CD8-positive, alpha-beta memory T cell (primary cell): ENCODE measurements at regions not wholly inside any gene's neighbourhood (a gene's known extent, or its start where the extent isn't known, plus 50 kb on each side); places are given as distances from the start of the nearest gene placed in this dataset.

Experiments
- CTCF ChIA-PET: fragments of 350-600 bp; sonication (Branson Sonifier 250); formaldehyde crosslinking; loops from one replicate; lab custom pipeline; 2021; ENCODE audit warnings: antibody characterized with exemption; lab: Charles Lee
- POLR2A ChIA-PET: fragments of 350-600 bp; sonication (Branson Sonifier 250); formaldehyde crosslinking; loops from one replicate; lab custom pipeline; 2021; ENCODE audit warnings: antibody characterized with exemption; lab: Charles Lee
- DNase-seq, 5 donors: peaks; one replicate each; pipeline versions ENCODE4 v3.0.0 to v3.0.0-alpha.2; 2020 to 2022; ENCODE audit warnings: mixed read lengths in 1 of 5
- H3K27ac ChIP-seq: one replicate; pipeline ENCODE4 v1.7.0; 2013; ENCODE audit warnings: low read depth, mild to moderate bottlenecking, low read length, moderate library complexity
- H3K27me3 ChIP-seq: 2 replicates; pipeline ENCODE4 v1.7.0; 2013; ENCODE audit warnings: low read length, mild to moderate bottlenecking; ENCODE audit not compliant: insufficient read depth, poor library complexity, severe bottlenecking
- H3K36me3 ChIP-seq: 2 replicates; pipeline ENCODE4 v1.7.0; 2013; ENCODE audit warnings: mild to moderate bottlenecking, low read length, moderate library complexity; ENCODE audit not compliant: insufficient read depth
- H3K4me1 ChIP-seq: 2 replicates; pipeline ENCODE4 v1.7.0; 2013; ENCODE audit warnings: mild to moderate bottlenecking, low read length, moderate library complexity; ENCODE audit not compliant: insufficient read depth
- H3K4me3 ChIP-seq: 2 replicates; pipeline ENCODE4 v1.7.0; 2013; ENCODE audit warnings: mild to moderate bottlenecking, low read length
- H3K9me3 ChIP-seq: 2 replicates; pipeline ENCODE4 v1.7.0; 2013; ENCODE audit warnings: mild to moderate bottlenecking, low read length
- H3K27ac Mint-ChIP-seq, 8 donors: one replicate each; pipeline ENCODE4 v1.8.0; 2020 to 2021; ENCODE audit warnings: mixed read lengths in 8 of 8, mild to moderate bottlenecking in 6 of 8, inconsistent platforms in 3 of 8, moderate library complexity in 3 of 8
- H3K27me3 Mint-ChIP-seq, 2 donors: one replicate each; pipeline ENCODE4 v1.8.0; 2020 to 2021; ENCODE audit warnings: mixed read lengths in 2 of 2, mild to moderate bottlenecking in 1 of 2, moderate library complexity in 1 of 2
- H3K36me3 Mint-ChIP-seq, 3 donors: one replicate each; pipeline ENCODE4 v1.8.0; 2020 to 2021; ENCODE audit warnings: mixed read lengths in 3 of 3, inconsistent platforms in 1 of 3, mild to moderate bottlenecking in 1 of 3
- H3K4me1 Mint-ChIP-seq, 3 donors: one replicate each; pipeline ENCODE4 v1.8.0; 2020 to 2021; ENCODE audit warnings: mixed read lengths in 3 of 3, inconsistent platforms in 1 of 3, mild to moderate bottlenecking in 1 of 3
- H3K4me3 Mint-ChIP-seq, 7 donors: one replicate each; pipeline ENCODE4 v1.8.0; 2020 to 2021; ENCODE audit warnings: mixed read lengths in 7 of 7, mild to moderate bottlenecking in 6 of 7, moderate library complexity in 4 of 7, inconsistent platforms in 2 of 7
- H3K9me3 Mint-ChIP-seq, 5 donors: one replicate each; pipeline ENCODE4 v1.8.0; 2020 to 2022; ENCODE audit warnings: mixed read lengths in 5 of 5, mild to moderate bottlenecking in 3 of 5, moderate library complexity in 2 of 5, inconsistent platforms in 1 of 5

DNA sequence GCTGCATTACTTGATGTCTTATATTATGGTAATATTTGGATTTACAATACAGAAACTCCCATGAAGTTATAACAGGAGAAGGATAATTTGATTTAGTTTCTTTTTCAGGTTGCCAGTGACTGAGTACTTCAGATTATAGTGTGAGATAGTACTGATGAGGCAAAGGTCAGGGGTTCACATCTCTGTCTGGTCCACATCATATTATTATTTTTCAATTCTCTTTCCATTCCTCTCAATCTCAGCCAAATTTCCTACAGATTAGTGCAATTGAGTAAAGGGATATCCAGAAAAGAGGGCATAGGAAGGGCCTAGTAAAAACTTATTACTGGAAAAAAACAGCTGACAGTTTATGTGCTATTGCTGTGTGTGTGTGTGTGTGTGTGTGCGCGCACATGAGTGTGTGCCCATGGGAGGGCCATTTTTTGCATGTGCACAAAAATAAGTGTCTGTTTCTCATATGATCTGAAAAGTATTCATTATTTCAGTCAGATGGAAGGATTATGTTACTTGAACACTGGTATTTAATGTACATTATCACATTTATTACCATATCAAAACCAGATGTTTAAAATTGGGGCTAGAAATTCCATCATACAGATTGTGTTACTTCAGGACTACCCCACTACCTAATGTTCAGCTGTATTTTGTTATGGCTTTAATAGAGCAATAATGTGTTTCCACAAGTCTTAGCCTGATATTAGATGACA lies 78.3 kb upstream of the KCNK2 start:
- DNase-seq: no peak
- no peaks in the 10 kb centered on the region for H3K36me3 ChIP-seq
- no peaks in the 10 kb centered on the region for H3K4me1 ChIP-seq
- no peak overlapping the region for H3K4me3 ChIP-seq
- no peaks in the 10 kb centered on the region for H3K9me3 ChIP-seq
- Mint-ChIP-seq H3K4me1 (no peaks in the 10 kb centered on the region), H3K9me3 (peaks cover 0 to 2% (median 0%) of the 10 kb centered on the region in 5 donors), H3K27ac (no peak overlapping the region), H3K4me3 (no peak overlapping the region), H3K27me3 (no peaks in the 10 kb centered on the region), H3K36me3 (no peaks in the 10 kb centered on the region)
- H3K27me3 ChIP-seq: no peaks in the 10 kb centered on the region
- ChIA-PET CTCF (no interaction called here), POLR2A (no interaction called here)
- no peak overlapping the region for H3K27ac ChIP-seq

DNA sequence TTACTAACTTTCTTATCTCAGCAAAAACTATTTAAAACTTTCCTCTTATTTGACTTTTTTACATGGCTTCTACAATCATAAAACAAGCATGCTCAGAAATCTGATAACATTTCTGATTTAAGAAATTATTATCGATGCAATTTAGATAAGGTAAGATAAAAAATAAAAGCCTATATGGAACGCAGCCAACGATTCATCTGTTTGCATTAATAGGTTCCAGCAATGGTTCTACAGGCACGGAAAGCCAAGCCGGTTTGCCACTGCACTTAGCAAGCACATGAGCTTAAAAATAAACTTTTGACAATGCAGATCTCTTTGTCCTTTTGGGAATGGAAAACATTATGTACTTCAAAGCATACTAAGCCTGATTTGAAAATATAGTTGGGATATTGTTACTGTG lies 77.5 kb upstream of the KCNK2 start:
- Mint-ChIP-seq H3K4me3 (no peak overlapping the region), H3K4me1 (no peaks in the 10 kb centered on the region), H3K9me3 (peaks cover 0 to 2% (median 0%) of the 10 kb centered on the region in 5 donors), H3K27me3 (no peaks in the 10 kb centered on the region), H3K27ac (no peak overlapping the region), H3K36me3 (no peaks in the 10 kb centered on the region)
- no peak for DNase-seq
- no peaks in the 10 kb centered on the region for H3K4me1 ChIP-seq
- H3K9me3 ChIP-seq: no peaks in the 10 kb centered on the region
- ChIA-PET POLR2A (no interaction called here), CTCF (no interaction called here)
- no peak overlapping the region for H3K4me3 ChIP-seq
- H3K27ac ChIP-seq: no peak overlapping the region
- no peaks in the 10 kb centered on the region for H3K27me3 ChIP-seq
- no peaks in the 10 kb centered on the region for H3K36me3 ChIP-seq

DNA sequence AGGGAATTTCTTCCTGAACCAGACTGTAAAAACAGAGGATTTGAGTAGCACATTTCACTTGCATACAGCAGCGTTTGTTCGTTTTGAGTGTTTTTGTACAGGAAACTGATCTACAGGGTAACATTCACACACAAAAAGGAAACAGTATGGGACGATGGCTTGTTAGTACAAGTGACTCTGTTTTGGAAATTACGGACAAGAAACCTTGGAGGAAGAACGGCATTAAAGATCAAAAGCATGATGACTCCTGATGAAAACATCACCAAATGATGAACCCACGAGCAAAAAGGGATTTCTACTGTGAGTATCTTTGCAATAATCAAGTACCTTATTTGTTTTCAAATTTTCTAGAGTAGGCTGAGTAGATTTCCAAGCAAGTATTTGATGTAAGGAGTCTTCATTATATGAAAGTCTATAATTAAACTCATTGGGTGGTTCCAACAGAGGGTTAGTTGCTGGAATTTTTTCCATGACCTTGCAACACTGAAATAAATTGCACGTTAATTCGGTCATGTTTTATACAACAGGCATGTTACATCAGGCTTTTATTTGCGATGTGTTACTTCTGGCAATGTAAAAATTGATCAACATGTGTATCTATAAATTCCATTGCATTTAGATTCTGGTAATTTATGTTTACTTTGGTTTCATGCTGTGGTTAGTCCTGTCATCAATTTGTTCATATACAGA lies 76.7 kb upstream of the KCNK2 start:
- no peaks in the 10 kb centered on the region for H3K36me3 Mint-ChIP-seq
- Histone ChIP-seq H3K4me3 (no peak overlapping the region), H3K4me1 (no peaks in the 10 kb centered on the region), H3K9me3 (no peaks in the 10 kb centered on the region), H3K27me3 (no peaks in the 10 kb centered on the region), H3K27ac (no peak overlapping the region), H3K36me3 (no peaks in the 10 kb centered on the region)
- CTCF ChIA-PET: no interaction called here
- POLR2A ChIA-PET: no interaction called here
- H3K27ac Mint-ChIP-seq: no peak overlapping the region
- no peak overlapping the region for H3K4me3 Mint-ChIP-seq
- no peak for DNase-seq
- peaks cover 0 to 2% (median 0%) of the 10 kb centered on the region in 5 donors for H3K9me3 Mint-ChIP-seq
- H3K27me3 Mint-ChIP-seq: no peaks in the 10 kb centered on the region
- H3K4me1 Mint-ChIP-seq: no peaks in the 10 kb centered on the region

DNA sequence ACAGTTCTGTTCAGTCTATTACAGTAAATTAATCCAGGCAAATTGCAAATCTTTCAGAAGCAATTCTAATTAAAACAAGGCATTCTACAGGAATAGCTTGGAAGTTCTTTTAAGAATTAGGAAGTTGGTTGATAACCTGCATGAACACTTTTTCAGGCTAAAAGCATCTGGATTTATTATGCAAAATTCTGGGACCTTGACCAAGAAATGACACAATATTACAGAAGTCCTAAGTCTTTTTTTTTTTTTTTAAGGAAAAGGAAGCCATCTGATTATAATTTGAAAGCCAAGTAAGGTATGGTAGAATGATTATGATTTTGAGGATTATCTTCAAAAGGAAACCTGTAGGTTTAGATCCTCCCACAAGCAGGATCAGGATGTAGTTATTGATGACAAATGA lies 74.7 kb upstream of the KCNK2 start:
- POLR2A ChIA-PET: no interaction called here
- CTCF ChIA-PET: interaction anchor here (0.7 kb wide), 1 partner anchor 253 kb away, joined by 4 read pairs; no protein-coding TSS in a partner anchor
- H3K4me1 Mint-ChIP-seq: no peaks in the 10 kb centered on the region
- no peak overlapping the region for H3K4me3 ChIP-seq
- H3K4me3 Mint-ChIP-seq: no peak overlapping the region
- no peaks in the 10 kb centered on the region for H3K4me1 ChIP-seq
- H3K36me3 Mint-ChIP-seq: no peaks in the 10 kb centered on the region
- no peak overlapping the region for H3K27ac ChIP-seq
- no peaks in the 10 kb centered on the region for H3K27me3 ChIP-seq
- peaks cover 0 to 4% (median 0%) of the 10 kb centered on the region in 5 donors for H3K9me3 Mint-ChIP-seq
- no peak overlapping the region for H3K27ac Mint-ChIP-seq
- no peaks in the 10 kb centered on the region for H3K36me3 ChIP-seq
- no peaks in the 10 kb centered on the region for H3K27me3 Mint-ChIP-seq
- H3K9me3 ChIP-seq: no peaks in the 10 kb centered on the region
- no peak for DNase-seq

DNA sequence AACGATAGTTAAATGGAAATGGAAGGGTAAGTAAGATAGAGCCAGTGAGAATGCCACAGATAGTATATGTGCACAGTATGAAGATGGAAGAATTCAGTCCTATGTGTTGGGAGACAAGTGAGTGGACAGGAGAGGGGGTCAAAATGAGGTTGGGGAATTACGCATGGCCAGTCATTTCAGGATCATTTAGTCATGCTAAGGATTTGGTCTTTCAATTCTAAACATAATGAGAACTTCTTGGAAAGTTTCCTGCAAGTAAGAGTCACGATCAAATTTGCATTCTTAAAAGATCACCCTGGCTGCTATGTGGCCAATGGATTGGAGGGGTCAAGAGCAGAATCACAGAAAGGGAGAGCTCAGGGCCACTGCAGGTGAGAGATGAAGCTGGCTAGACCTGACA lies 64.0 kb upstream of the KCNK2 start:
- no peak overlapping the region for H3K4me3 ChIP-seq
- no peaks in the 10 kb centered on the region for H3K4me1 ChIP-seq
- Mint-ChIP-seq H3K36me3 (no peaks in the 10 kb centered on the region), H3K27me3 (peaks cover 0 to 3% of the 10 kb centered on the region in 2 donors), H3K27ac (no peak overlapping the region), H3K9me3 (peaks cover 0 to 23% (median 7%) of the 10 kb centered on the region in 5 donors), H3K4me1 (no peaks in the 10 kb centered on the region), H3K4me3 (no peak overlapping the region)
- H3K27me3 ChIP-seq: no peaks in the 10 kb centered on the region
- ChIA-PET CTCF (no interaction called here), POLR2A (no interaction called here)
- H3K9me3 ChIP-seq: no peaks in the 10 kb centered on the region
- H3K36me3 ChIP-seq: no peaks in the 10 kb centered on the region
- no peak overlapping the region for H3K27ac ChIP-seq
- no peak for DNase-seq

DNA sequence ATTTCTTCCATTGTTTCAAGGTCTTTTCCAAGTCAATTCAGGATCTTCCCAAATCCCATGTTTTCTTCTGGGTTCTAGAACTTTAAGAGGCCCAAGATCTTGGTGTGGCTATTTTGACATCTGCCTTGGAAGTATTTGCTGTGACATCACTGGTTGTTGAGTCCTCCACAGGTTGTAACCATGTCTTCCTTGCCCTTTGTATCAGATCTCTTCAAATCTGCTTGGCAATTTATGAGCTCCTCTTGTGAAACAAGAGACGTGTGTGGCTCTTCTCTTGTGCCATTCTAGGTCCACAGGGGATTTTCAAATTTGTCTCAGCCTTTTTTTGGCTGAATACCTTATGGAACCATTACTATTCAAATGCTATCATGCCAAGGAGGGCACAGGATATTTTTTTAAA lies 60.3 kb upstream of the KCNK2 start:
- Mint-ChIP-seq H3K4me1 (no peaks in the 10 kb centered on the region), H3K27ac (no peak overlapping the region), H3K27me3 (no peaks in the 10 kb centered on the region), H3K4me3 (no peak overlapping the region), H3K36me3 (no peaks in the 10 kb centered on the region), H3K9me3 (peaks cover 0 to 11% (median 6%) of the 10 kb centered on the region in 5 donors)
- no peaks in the 10 kb centered on the region for H3K4me1 ChIP-seq
- no peaks in the 10 kb centered on the region for H3K9me3 ChIP-seq
- ChIA-PET CTCF (no interaction called here), POLR2A (no interaction called here)
- DNase-seq: no peak
- H3K36me3 ChIP-seq: no peaks in the 10 kb centered on the region
- no peaks in the 10 kb centered on the region for H3K27me3 ChIP-seq
- H3K4me3 ChIP-seq: no peak overlapping the region
- no peak overlapping the region for H3K27ac ChIP-seq

DNA sequence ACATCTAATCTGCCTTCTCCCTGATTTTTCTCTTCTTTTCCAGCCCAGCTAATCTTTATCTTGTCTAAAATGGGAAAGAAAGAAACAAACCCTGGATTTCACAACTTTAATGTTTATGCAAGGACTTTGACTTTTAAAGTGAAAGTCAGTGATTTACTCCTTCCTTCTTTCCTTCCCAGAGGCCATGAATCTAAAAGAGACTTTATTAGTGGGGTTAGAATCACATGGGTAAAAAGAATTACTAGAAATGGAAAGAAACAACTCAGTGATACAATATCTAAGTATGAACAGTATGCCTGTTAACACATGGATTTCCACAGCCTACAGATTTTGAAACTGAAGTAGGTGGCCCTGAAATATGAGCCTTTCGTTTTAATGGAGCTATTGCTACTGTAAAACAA lies 59.8 kb upstream of the KCNK2 start:
- H3K36me3 Mint-ChIP-seq: no peaks in the 10 kb centered on the region
- no peak overlapping the region for H3K4me3 ChIP-seq
- H3K36me3 ChIP-seq: no peaks in the 10 kb centered on the region
- H3K9me3 ChIP-seq: no peaks in the 10 kb centered on the region
- no peaks in the 10 kb centered on the region for H3K27me3 Mint-ChIP-seq
- H3K27me3 ChIP-seq: no peaks in the 10 kb centered on the region
- DNase-seq: no peak
- H3K4me3 Mint-ChIP-seq: no peak overlapping the region
- peaks cover 0 to 9% (median 4%) of the 10 kb centered on the region in 5 donors for H3K9me3 Mint-ChIP-seq
- no peaks in the 10 kb centered on the region for H3K4me1 ChIP-seq
- no peak overlapping the region for H3K27ac Mint-ChIP-seq
- POLR2A ChIA-PET: no interaction called here
- no peak overlapping the region for H3K27ac ChIP-seq
- CTCF ChIA-PET: no interaction called here
- H3K4me1 Mint-ChIP-seq: no peaks in the 10 kb centered on the region

DNA sequence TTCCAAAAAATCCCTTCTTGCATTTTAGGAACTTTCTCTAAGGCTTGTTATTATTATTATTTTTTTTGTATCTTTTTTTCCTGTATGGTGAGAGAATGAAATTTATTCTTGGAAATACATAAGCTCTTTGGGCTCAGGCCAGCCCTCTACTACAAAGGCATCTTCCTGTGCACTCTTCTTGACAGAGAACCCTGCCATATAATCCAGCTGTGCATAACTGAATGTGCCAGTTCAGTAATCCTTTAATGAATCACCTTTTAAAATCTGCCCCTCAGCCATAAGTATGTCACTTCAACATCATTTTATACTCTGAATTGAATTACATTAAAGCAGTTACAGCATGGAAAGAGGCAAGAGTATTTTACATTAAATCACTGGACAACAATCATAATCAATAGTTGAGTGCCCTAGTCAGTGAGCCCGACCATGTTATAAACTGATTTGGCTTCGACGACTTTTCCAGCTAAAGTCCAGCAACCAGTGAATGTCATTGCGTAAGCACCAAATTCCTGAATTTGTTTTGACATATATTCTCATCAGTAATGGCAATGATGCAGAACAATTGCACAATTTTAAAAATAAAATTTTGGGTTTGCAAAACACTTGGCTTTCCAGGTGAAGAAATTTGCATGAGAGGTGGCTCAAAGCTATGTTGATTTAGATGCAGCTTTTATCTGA lies 59.2 kb upstream of the KCNK2 start:
- no peak overlapping the region for H3K4me3 Mint-ChIP-seq
- POLR2A ChIA-PET: no interaction called here
- DNase-seq: no peak
- no peak overlapping the region for H3K27ac Mint-ChIP-seq
- Histone ChIP-seq H3K4me1 (no peaks in the 10 kb centered on the region), H3K27ac (no peak overlapping the region), H3K9me3 (no peaks in the 10 kb centered on the region), H3K36me3 (no peaks in the 10 kb centered on the region), H3K27me3 (no peaks in the 10 kb centered on the region), H3K4me3 (no peak overlapping the region)
- no peaks in the 10 kb centered on the region for H3K4me1 Mint-ChIP-seq
- no peaks in the 10 kb centered on the region for H3K36me3 Mint-ChIP-seq
- H3K9me3 Mint-ChIP-seq: peaks cover 0 to 7% (median 4%) of the 10 kb centered on the region in 5 donors
- CTCF ChIA-PET: no interaction called here
- H3K27me3 Mint-ChIP-seq: no peaks in the 10 kb centered on the region
